SU-DHL-6 (cell line): ENCODE measurements at regions not wholly inside any gene's neighbourhood (a gene's known extent, or its start where the extent isn't known, plus 50 kb on each side); places are given as distances from the start of the nearest gene placed in this dataset.

Experiments used
- EZH2phosphoT487 ChIP-seq: fragments of 200-600 bp; sonication (generic), shearing (Covaris generic); conservative IDR thresholded peaks from 2 replicates; pipeline ENCODE4 v1.6.1; 2018; ENCODE audit warnings: mild to moderate bottlenecking, antibody characterized with exemption, low read length, moderate library complexity, mixed read lengths
- TF ChIP-seq, protein P1 (sequence below): fragments of 200-600 bp; sonication (generic); IDR thresholded peaks from one replicate; pipeline ENCODE4 v1.5.1; 2017; ENCODE audit warnings: antibody characterized with exemption, mild to moderate bottlenecking, low read length, moderate library complexity; ENCODE audit not compliant: insufficient read depth, poor library complexity, severe bottlenecking

DNA sequence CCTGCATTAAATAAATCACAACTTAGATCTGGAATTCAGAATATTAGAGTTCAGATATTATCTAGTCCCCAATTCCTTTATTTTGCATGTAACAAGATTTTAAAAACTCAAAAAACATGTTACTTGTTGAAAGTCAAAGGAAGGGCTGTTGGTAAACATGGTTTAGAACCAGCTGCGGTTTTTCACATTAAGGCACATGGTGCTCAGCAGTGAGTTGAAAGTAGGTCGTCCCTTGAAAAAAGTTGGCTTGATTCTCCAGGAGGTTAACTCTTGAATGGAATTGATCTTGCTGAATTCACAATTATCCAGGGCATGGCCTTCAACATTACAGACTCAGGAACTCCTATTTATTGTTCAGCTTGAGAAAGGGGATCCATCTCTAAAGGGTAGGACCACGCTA, 277.1 kb upstream of the DUSP10 start:
- TF ChIP-seq, protein P1, sequence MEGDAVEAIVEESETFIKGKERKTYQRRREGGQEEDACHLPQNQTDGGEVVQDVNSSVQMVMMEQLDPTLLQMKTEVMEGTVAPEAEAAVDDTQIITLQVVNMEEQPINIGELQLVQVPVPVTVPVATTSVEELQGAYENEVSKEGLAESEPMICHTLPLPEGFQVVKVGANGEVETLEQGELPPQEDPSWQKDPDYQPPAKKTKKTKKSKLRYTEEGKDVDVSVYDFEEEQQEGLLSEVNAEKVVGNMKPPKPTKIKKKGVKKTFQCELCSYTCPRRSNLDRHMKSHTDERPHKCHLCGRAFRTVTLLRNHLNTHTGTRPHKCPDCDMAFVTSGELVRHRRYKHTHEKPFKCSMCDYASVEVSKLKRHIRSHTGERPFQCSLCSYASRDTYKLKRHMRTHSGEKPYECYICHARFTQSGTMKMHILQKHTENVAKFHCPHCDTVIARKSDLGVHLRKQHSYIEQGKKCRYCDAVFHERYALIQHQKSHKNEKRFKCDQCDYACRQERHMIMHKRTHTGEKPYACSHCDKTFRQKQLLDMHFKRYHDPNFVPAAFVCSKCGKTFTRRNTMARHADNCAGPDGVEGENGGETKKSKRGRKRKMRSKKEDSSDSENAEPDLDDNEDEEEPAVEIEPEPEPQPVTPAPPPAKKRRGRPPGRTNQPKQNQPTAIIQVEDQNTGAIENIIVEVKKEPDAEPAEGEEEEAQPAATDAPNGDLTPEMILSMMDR: no peak
- TF ChIP-seq EZH2phosphoT487: no peak
